ENCODE measurements at regions not wholly inside any gene's neighbourhood (a gene's known extent, or its start where the extent isn't known, plus 50 kb on each side); places are given as distances from the start of the nearest gene placed in this dataset.

DNA sequence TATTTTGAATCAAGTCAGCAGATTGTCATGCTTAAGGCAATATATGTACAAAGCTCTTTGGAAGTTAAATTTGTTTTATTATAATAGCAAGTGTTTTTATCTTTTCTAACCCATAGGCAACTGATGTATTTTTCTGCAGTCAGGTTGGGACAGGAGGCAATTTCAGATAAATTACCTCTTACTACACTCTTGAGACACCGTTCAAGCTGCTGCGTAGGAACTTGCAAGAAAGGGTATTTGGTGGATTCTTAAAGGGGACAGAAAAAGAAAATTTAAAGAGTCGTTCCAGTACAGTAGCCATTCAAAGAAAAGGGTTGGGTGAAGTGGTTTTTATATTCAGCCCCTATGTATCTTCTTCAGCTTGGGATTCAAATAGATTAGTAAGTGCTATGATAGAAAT, 112.4 kb upstream of the APC start:
- no peak for TF ChIP-seq POLR2A (IDR thresholded peaks at IDR 0.05; ENCODE audit: low read depth, low read length)
- TF ChIP-seq POLR2AphosphoS5 (IDR thresholded peaks at IDR 0.05; ENCODE audit: low read depth, low read length) = no peak
- TF ChIP-seq TAF1 (IDR thresholded peaks at IDR 0.05; ENCODE audit: borderline replicate concordance, low read depth, low read length) = no peak
